ENCODE measurements at regions not wholly inside any gene's neighbourhood (a gene's known extent, or its start where the extent isn't known, plus 50 kb on each side); places are given as distances from the start of the nearest gene placed in this dataset.
"Not testable (repeated sequence)": the region's sequence is repeated elsewhere in the genome, so short reads cannot be mapped to it uniquely, and the experiment has no call there.

DNA sequence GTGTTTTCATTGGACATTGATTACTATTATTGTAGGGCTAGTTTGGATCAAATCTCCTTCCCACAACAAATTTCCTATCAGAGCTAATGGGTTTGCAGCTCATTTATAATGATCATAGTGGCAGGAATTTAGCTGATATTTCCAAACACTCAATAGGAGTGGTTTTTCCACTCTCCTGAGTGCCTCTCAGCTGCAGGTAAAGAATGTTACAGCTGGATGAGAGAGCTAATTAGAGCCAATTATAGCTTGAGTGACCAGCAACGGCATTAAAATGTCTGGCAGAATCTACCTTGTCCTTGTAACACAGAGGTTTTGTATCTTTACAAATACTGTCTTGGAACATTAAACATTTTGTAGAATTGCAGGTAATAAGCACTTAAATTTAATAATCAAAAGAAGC lies 602.8 kb upstream of the EPHA5 start:
- DNase-seq (ENCODE audit: low spot score), result no peak

DNA sequence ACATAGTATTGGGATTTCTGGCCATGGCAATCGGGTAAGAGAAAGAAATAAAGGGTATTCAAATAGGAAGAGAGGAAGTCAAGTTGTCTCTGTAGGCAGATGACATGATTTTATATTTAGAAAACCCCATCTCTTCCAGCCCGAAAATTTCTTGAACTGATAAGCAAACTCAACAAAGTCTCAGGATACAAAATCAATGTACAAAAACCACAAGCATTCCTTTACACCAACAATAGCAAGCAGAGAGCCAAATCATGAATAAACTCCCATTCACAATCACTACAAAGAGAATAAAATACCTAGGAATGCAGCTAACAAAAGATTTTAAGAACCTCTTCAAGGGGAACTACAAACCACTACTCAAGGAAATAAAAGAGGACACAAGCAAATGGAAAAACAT lies 600.1 kb upstream of the EPHA5 start:
- not testable (repeated sequence) for DNase-seq (ENCODE audit: low spot score)

DNA sequence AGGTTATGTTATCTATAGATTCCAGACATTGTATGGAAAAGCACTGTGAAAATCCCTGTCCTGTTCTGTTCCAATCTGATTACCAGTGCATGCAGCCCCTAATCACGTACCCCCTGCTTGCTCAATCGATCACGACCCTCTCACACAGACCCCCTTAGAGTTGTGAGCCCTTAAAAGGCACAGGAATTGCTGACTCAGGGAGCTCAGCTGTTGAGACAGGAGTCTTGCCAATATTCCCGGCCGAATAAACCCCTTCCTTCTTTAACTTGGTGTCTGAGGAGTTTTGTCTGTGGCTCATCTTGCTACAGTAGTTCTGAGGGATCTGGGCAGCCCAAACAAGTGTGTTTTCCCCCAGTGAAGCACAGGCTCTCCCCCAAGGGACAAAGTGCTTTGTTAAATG lies 596.3 kb upstream of the EPHA5 start:
- not testable (repeated sequence) for DNase-seq (ENCODE audit: low spot score)

GRCh38 chr4:66266035-66266434 lies 595.7 kb upstream of the EPHA5 start:
- no peak for DNase-seq (ENCODE audit: low spot score)

DNA sequence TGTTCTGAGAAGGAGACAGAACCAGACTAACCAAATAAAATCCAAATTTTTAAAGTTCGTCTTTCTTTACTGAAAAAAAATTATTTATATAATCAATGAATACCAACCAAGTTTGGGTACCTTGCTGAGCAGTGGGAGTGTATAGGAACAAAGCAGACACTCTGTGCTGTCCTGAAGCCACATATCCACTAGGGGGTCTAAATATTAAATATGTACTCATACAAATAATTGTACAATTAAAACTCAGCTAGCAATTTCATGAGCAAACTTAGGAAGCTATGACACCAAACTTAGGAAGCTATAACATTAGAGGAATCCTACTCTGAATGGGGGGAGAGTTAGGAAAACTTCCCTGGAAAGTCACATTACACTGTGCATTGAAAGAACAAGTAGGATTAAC lies 582.0 kb upstream of the EPHA5 start:
- DNase-seq (ENCODE audit: low spot score), result no peak

DNA sequence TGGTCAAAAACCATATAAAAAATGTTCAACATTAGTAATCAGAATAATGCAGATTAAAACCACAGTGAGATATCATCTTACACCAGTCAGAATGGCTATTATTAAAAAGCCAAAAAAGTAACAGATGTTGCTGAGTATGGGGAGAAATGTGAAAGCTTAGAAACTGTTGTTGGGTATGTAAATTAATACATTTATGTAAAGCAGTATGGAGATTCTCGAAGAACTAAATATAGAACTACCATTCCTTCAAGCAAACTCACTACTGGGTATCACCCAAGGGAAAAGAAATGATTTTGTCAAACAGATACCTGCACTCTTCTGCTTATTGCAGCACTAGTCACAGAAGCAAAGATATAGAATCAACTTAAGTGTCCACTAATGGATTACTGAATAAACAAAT lies 576.4 kb upstream of the EPHA5 start:
- no peak for DNase-seq (ENCODE audit: low spot score)

GRCh38 chr4:66235876-66236275 lies 565.6 kb upstream of the EPHA5 start:
- DNase-seq (ENCODE audit: low spot score), result no peak

DNA sequence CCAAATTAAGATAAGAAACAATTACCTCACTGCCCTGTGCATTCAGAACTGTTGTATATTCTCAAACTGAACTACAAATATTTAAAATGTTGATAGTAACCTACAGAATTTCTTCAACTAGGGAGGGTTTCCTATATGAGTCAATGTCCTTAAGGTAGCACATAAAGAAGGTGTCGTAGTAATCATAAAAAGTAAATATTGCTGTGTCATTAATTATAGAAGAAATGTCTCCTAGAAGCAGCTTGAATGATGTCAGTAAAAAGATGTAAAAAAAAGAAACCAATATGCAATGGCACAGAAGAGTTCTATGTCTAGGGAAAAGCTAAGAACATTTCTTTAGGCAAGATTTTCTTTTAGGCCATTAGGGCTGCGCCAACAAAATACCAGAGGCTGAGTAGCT lies 559.6 kb upstream of the EPHA5 start:
- DNase-seq (ENCODE audit: low spot score), result no peak

- DNase-seq (ENCODE audit: low spot score), result no peak
Observed at GRCh38 chr4:66225539-66225938, 555.2 kb upstream of the EPHA5 start.

DNA sequence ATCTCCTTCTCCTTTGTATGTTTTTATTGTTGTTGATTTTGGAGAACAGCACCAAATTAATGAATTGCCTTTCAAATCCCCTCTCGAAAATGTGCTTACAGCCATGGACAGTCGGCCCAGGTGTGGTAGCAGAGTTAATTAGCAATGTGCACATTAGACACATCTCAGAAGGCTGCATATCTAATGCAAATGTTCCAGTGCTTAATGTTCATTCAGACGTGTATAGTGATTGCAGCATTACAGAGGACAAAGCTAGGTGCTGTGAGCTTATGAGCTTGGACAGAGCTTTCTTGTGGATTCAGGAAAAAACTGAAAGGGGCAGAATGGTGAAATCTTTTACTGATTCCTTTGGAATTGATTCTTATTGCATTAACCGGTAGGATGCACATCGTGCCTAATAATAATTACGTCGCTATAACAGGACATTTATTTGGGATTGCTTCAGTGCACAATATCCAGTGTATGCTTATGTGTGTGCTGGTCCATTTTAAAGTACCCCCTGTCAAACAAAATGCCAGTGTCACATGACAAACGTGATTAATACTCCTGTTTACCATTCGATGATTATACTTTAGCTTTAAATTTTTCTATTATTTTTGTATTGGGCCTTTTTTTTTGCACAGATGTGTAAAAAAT lies 552.9 kb upstream of the EPHA5 start:
- no peak for DNase-seq (ENCODE audit: low spot score)

DNA sequence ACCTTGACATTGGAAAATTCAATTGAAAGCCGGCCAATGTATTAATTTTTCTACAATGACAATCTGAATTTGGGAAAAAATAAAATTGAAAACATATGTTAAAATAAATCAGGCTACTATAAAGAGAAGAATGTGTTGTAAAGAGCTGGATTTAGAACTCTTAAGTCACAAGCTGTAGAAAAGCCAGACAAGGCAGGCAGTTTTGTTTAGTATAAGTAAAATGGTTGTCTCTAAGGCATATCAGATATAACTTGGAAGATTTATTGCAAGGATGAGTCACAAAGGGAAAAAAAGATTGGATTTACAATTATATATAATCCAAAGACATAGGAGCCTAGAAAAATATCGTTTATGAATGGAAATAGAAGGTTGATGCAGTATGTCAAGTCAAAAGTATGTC lies 549.1 kb upstream of the EPHA5 start:
- no peak for DNase-seq (ENCODE audit: low spot score)

DNA sequence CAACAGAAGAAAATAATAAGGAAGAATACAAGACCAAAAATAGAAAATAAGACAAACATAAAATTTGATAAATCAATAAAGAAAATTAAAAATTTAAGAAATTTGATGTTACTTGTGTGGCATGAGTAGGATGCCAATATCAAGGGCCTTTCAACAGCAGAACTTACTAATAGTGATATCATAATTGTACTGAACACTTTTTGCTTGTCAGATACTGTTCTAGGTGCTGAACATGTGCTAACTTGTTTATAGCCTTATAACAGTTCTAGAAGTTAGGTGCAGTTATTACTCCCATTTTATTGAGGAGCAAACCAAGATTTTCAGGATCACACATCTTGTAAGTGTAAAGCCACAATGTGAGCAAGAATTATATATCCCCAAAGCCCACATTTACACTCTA lies 546.0 kb upstream of the EPHA5 start:
- no peak for DNase-seq (ENCODE audit: low spot score)

- no peak for DNase-seq (ENCODE audit: low spot score)
Observed at GRCh38 chr4:66212489-66212888, 542.2 kb upstream of the EPHA5 start.

DNA sequence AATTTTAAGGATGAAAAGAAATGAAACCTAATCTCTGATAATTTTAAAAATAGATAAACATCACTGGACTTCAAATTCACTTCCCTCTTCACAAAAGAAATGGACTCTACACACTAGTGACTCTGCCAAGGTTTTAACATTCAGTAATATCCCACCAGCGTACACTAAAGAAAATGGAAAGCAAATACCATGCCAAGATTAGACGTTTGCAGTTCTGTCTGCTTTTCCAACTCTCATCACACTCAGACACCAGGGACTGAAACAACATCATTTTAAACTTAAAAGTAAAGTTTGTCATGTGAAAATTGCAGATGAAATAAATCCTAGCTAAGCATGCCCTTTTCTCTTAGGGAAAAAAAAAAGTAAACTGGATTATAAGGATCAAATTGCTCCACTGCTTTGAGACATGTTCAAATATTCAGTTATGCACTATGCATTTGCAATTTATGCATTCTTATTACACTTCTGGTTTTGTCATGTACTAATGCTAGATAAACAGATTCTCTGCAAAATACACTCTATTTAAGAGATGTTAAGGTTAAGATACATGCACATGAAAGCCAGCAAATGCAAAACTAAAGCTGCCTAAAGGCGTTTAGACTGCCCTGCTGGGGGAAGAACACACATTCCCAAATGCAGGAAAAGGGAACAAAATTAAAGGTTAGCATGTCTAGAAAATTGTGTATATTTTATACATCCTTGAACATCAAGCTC lies 534.4 kb upstream of the EPHA5 start:
- DNase-seq (ENCODE audit: low spot score), result no peak

- DNase-seq (ENCODE audit: low spot score), result no peak
Observed at GRCh38 chr4:66202870-66203269, 532.6 kb upstream of the EPHA5 start.

- DNase-seq (ENCODE audit: low spot score), result no peak
Observed at GRCh38 chr4:66197451-66197850, 527.2 kb upstream of the EPHA5 start.

- DNase-seq (ENCODE audit: low spot score), result no peak
Observed at GRCh38 chr4:66193487-66193886, 523.2 kb upstream of the EPHA5 start.

- no peak for DNase-seq (ENCODE audit: low spot score)
Observed at GRCh38 chr4:66187175-66187720, 517.0 kb upstream of the EPHA5 start.

GRCh38 chr4:66186095-66186494 lies 515.8 kb upstream of the EPHA5 start:
- no peak for DNase-seq (ENCODE audit: low spot score)

DNA sequence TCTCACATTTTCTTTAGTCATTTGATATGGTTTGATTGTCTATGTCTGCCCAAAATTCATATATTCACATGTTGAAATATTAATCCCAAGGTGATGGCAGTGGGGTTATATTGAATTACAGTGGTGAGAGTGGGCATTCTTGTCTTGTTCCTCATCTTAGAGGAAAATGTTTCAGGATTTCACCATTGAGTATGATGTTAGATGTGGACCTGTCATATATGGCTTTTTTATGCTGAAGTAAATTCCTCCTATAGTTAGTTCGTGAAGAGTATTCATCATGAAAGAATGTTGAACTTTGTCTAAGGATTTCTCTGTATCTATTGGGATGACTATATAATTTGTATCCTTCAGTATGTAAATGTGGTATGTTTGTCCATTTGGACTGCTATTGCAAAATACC lies 512.3 kb upstream of the EPHA5 start:
- DNase-seq (ENCODE audit: low spot score), result no peak

- peak; percentile 2 for DNase-seq (ENCODE audit: low spot score)
Observed at GRCh38 chr4:66178906-66179305, 508.6 kb upstream of the EPHA5 start.

- no peak for DNase-seq (ENCODE audit: low spot score)
Observed at GRCh38 chr4:66169341-66169740, 499.1 kb upstream of the EPHA5 start.

- DNase-seq (ENCODE audit: low spot score), result no peak
Observed at GRCh38 chr4:66164869-66165268, 494.6 kb upstream of the EPHA5 start.

GRCh38 chr4:66160606-66161005 lies 490.3 kb upstream of the EPHA5 start:
- no peak for DNase-seq (ENCODE audit: low spot score)

Data from pons (tissue), 1 donor.